Tibial artery (tissue), 4 donors: ENCODE measurements at regions not wholly inside any gene's neighbourhood (a gene's known extent, or its start where the extent isn't known, plus 50 kb on each side); places are given as distances from the start of the nearest gene placed in this dataset.

Experiments
- DNase-seq, 2 donors: peaks; one replicate each; pipeline ENCODE4 v3.0.0-alpha.2; 2019
- H3K27ac ChIP-seq, 2 donors: fragments of 200-600 bp; sonication (generic) in 1 of 2; 1 replicate in 1 of 2; 2 replicates in 1 of 2; pipeline ENCODE4 v1.5.1; 2018 to 2019; ENCODE audit warnings: mild to moderate bottlenecking in 1 of 2
- H3K27me3 ChIP-seq, 2 donors: fragments of 200-600 bp; sonication (generic) in 1 of 2; one replicate each; pipeline versions ENCODE4 v1.5.1 to v1.6.0; 2016 to 2019
- H3K36me3 ChIP-seq, 3 donors: fragments of 200-600 bp; sonication (generic) in 2 of 3; one replicate each; pipeline ENCODE4 v1.5.1; 2016 to 2019; ENCODE audit warnings: mild to moderate bottlenecking in 2 of 3
- H3K4me1 ChIP-seq, 4 donors: fragments of 200-600 bp; sonication (generic) in 2 of 4; 1 replicate in 3 of 4; 2 replicates in 1 of 4; pipeline ENCODE4 v1.5.1; 2016 to 2019
- H3K4me3 ChIP-seq, 2 donors: fragments of 200-600 bp; sonication (generic) in 1 of 2; 1 replicate in 1 of 2; 2 replicates in 1 of 2; pipeline ENCODE4 v1.5.1; 2018 to 2019; ENCODE audit warnings: mild to moderate bottlenecking in 2 of 2
- H3K9me3 ChIP-seq, 3 donors: fragments of 200-600 bp; sonication (generic) in 1 of 3; one replicate each; pipeline ENCODE4 v1.5.1; 2016 to 2019
- intact Hi-C: fragments of 100-400 bp; cut with DNase I; formaldehyde crosslinking; loops from one replicate; pipeline ENCODE4 v1.15.0; 2023; ENCODE audit warnings: low total_unique reads
- TF ChIP-seq, protein P1 (sequence below), 2 experiments: fragments of 200-600 bp in 1 of 2; fragments of 450-650 bp in 1 of 2; IDR thresholded peaks; one replicate each; pipeline ENCODE4 v1.5.1; 2017 to 2019; ENCODE audit warnings: antibody characterized with exemption in 2 of 2, mild to moderate bottlenecking in 1 of 2, moderate library complexity in 1 of 2

DNA sequence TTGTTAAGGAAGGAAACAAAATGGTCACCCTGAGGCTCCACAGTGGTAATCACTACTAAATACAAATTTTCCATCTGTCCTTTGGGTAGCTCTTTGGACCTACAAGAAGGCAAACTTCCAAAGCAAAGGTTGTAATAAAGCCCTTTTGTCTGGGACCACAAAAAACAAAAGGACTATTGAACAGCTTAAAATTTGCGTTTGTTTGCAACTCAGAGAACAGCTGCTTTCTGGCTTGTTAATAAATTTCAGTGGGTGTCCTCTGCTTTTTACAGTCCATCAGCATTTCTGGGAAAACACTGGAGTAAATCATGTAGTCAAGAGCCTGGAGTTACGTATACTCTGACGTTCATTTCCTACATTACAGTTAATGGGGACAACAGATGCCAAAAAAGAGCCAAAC, 439.7 kb upstream of the DIAPH2 start:
- no peak overlapping the region for H3K27ac ChIP-seq
- DNase-seq: no peak
- intact Hi-C loops: no loop called here

DNA sequence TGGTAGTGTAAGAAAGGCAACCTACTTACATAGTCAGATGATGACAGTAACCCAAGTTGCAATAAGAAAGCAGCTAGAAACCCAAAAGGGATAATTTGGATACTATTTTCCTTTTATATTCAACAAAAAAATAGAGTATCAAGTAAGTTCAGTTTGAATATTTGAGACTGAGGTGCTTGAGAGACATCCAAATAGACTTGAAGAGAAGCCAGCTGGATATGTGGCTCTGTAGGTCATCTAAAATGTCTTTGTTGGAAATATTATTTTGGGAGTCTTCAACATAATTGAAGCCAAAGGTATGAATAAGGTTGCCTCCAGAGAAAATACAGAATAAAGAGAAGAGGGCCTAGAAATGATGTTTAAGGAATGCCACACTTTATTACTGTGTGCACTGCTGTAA, 438.2 kb upstream of the DIAPH2 start:
- TF ChIP-seq, protein P1, sequence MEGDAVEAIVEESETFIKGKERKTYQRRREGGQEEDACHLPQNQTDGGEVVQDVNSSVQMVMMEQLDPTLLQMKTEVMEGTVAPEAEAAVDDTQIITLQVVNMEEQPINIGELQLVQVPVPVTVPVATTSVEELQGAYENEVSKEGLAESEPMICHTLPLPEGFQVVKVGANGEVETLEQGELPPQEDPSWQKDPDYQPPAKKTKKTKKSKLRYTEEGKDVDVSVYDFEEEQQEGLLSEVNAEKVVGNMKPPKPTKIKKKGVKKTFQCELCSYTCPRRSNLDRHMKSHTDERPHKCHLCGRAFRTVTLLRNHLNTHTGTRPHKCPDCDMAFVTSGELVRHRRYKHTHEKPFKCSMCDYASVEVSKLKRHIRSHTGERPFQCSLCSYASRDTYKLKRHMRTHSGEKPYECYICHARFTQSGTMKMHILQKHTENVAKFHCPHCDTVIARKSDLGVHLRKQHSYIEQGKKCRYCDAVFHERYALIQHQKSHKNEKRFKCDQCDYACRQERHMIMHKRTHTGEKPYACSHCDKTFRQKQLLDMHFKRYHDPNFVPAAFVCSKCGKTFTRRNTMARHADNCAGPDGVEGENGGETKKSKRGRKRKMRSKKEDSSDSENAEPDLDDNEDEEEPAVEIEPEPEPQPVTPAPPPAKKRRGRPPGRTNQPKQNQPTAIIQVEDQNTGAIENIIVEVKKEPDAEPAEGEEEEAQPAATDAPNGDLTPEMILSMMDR (IDR thresholded peaks at IDR 0.05): no peak
- Histone ChIP-seq H3K27me3 (no peaks in the 10 kb centered on the region), H3K9me3 (no peaks in the 10 kb centered on the region), H3K36me3 (no peaks in the 10 kb centered on the region), H3K4me3 (no peak overlapping the region), H3K27ac (no peak overlapping the region), H3K4me1 (no peaks in the 10 kb centered on the region)
- intact Hi-C loops: no loop called here
- DNase-seq: no peak

More for the DNA sequence above, 439.7 kb upstream of the DIAPH2 start:
- no peaks in the 10 kb centered on the region for H3K9me3 ChIP-seq
- H3K36me3 ChIP-seq: no peaks in the 10 kb centered on the region
- TF ChIP-seq, protein P1 (IDR thresholded peaks at IDR 0.05): no peak
- H3K4me1 ChIP-seq: no peaks in the 10 kb centered on the region
- no peak overlapping the region for H3K4me3 ChIP-seq
- H3K27me3 ChIP-seq: no peaks in the 10 kb centered on the region
